OCI-LY7 (cell line): ENCODE measurements at regions not wholly inside any gene's neighbourhood (a gene's known extent, or its start where the extent isn't known, plus 50 kb on each side); places are given as distances from the start of the nearest gene placed in this dataset.

Source experiments
- CTCF ChIP-seq: fragments of 200-600 bp; sonication (generic); conservative IDR thresholded peaks from 2 replicates; pipeline ENCODE4 v1.5.1; 2014; ENCODE audit warnings: mild to moderate bottlenecking, antibody characterized with exemption, low read length, moderate library complexity, mixed read lengths
- EZH2phosphoT487 ChIP-seq: fragments of 200-600 bp; sonication (generic); IDR thresholded peaks from 2 replicates; pipeline ENCODE4 v1.6.1; 2018; ENCODE audit warnings: low read depth, borderline replicate concordance, mild to moderate bottlenecking, mixed run types, antibody characterized with exemption, low read length, moderate library complexity, mixed read lengths

- no peak for TF ChIP-seq CTCF
- no peak for TF ChIP-seq EZH2phosphoT487
Observed at GRCh38 chr5:153209687-153210086, 280.8 kb upstream of the GRIA1 start.
